Mesenchymal stem cell (in vitro differentiated cells and primary cell): ENCODE measurements at regions not wholly inside any gene's neighbourhood (a gene's known extent, or its start where the extent isn't known, plus 50 kb on each side); places are given as distances from the start of the nearest gene placed in this dataset.

Source experiments
- DNase-seq: peaks from one replicate; pipeline ENCODE4 v3.0.0-alpha.2; 2013
- H2AFZ ChIP-seq: one replicate; pipeline ENCODE4 v1.6.1; 2013; ENCODE audit warnings: low read depth, mild to moderate bottlenecking, control low read depth, inconsistent platforms, low read length, moderate library complexity
- H2AK5ac ChIP-seq: 2 replicates; pipeline ENCODE4 v1.6.1; 2013; ENCODE audit warnings: low read length, moderate library complexity, mild to moderate bottlenecking, inconsistent platforms; ENCODE audit not compliant: severe bottlenecking
- H2BK120ac ChIP-seq: one replicate; pipeline ENCODE4 v1.6.1; 2013; ENCODE audit warnings: low read depth, mild to moderate bottlenecking, inconsistent platforms, low read length, moderate library complexity
- H2BK12ac ChIP-seq, 2 experiments: one replicate each; pipeline ENCODE4 v1.6.1; 2013; ENCODE audit warnings: inconsistent platforms in 2 of 2, low read length in 2 of 2, mild to moderate bottlenecking in 2 of 2, moderate library complexity in 2 of 2, control low read depth in 1 of 2
- H2BK15ac ChIP-seq: one replicate; pipeline ENCODE4 v1.6.1; 2013; ENCODE audit warnings: mild to moderate bottlenecking, low read depth, inconsistent platforms; ENCODE audit not compliant: poor library complexity, severe bottlenecking
- H2BK5ac ChIP-seq: 2 replicates; pipeline ENCODE4 v1.6.1; 2013; ENCODE audit warnings: low read depth, mild to moderate bottlenecking, low read length, control low read depth, inconsistent platforms; ENCODE audit not compliant: poor library complexity, severe bottlenecking
- H3K14ac ChIP-seq, 2 experiments: one replicate each; pipeline ENCODE4 v1.6.1; 2013; ENCODE audit warnings: inconsistent platforms in 2 of 2, low read length in 2 of 2, control low read depth in 1 of 2, mild to moderate bottlenecking in 1 of 2, moderate library complexity in 1 of 2
- H3K18ac ChIP-seq, 2 experiments: one replicate each; pipeline ENCODE4 v1.6.1; 2013; ENCODE audit warnings: inconsistent platforms in 2 of 2, low read length in 2 of 2, control low read depth in 1 of 2, low read depth in 1 of 2, mild to moderate bottlenecking in 1 of 2
- H3K23ac ChIP-seq, 2 experiments: one replicate each; pipeline ENCODE4 v1.6.1; 2013; ENCODE audit warnings: inconsistent platforms in 2 of 2, low read length in 2 of 2, mild to moderate bottlenecking in 2 of 2, moderate library complexity in 2 of 2, control low read depth in 1 of 2
- H3K27ac ChIP-seq: 2 replicates; pipeline ENCODE4 v1.5.1; 2013; ENCODE audit warnings: mild to moderate bottlenecking, moderate library complexity, low read length, control low read depth, inconsistent platforms; ENCODE audit not compliant: poor library complexity, severe bottlenecking
- H3K27me3 ChIP-seq, 2 experiments: 2 replicates each; pipeline versions ENCODE4 v1.6.1 to v1.7.0; 2013; ENCODE audit warnings: low read length in 2 of 2, mild to moderate bottlenecking in 2 of 2, moderate library complexity in 2 of 2, control low read depth in 1 of 2, inconsistent platforms in 1 of 2; ENCODE audit not compliant: control insufficient read depth in 1 of 2, insufficient read depth in 1 of 2
- H3K36me3 ChIP-seq, 2 experiments: 2 replicates each; pipeline versions ENCODE4 v1.6.1 to v1.7.0; 2013; ENCODE audit warnings: low read length in 2 of 2, control low read depth in 1 of 2, inconsistent platforms in 1 of 2, low read depth in 1 of 2, mild to moderate bottlenecking in 1 of 2; ENCODE audit not compliant: insufficient read depth in 2 of 2, control insufficient read depth in 1 of 2
- H3K4ac ChIP-seq, 2 experiments: one replicate each; pipeline ENCODE4 v1.6.1; 2013; ENCODE audit warnings: inconsistent platforms in 2 of 2, low read length in 2 of 2, mild to moderate bottlenecking in 2 of 2, moderate library complexity in 2 of 2, control low read depth in 1 of 2, low read depth in 1 of 2
- H3K4me1 ChIP-seq: 2 replicates; pipeline ENCODE4 v1.6.1; 2013; ENCODE audit warnings: low read depth, low read length, control low read depth; ENCODE audit not compliant: control insufficient read depth, insufficient read depth
- H3K4me2 ChIP-seq: 2 replicates; pipeline ENCODE4 v1.6.1; 2013; ENCODE audit warnings: low read length, mild to moderate bottlenecking, inconsistent platforms; ENCODE audit not compliant: poor library complexity, severe bottlenecking
- H3K4me3 ChIP-seq, 2 experiments: 2 replicates each; pipeline versions ENCODE4 v1.5.1 to v1.7.0; 2013; ENCODE audit warnings: low read length in 2 of 2, mild to moderate bottlenecking in 2 of 2, control low read depth in 1 of 2, low read depth in 1 of 2; ENCODE audit not compliant: insufficient read depth in 1 of 2
- H3K79me1 ChIP-seq: replicated peaks from 2 replicates; pipeline ENCODE4 v1.6.1; 2013; ENCODE audit warnings: mild to moderate bottlenecking, control low read depth, low read length, inconsistent platforms; ENCODE audit not compliant: poor library complexity, severe bottlenecking
- H3K9ac ChIP-seq: 2 replicates; pipeline ENCODE4 v1.7.0; 2013; ENCODE audit warnings: mild to moderate bottlenecking, low read length, moderate library complexity
- H3K9me3 ChIP-seq: 2 replicates; pipeline ENCODE4 v1.7.0; 2013; ENCODE audit warnings: mild to moderate bottlenecking, low read length; ENCODE audit not compliant: control insufficient read depth
- H4K8ac ChIP-seq: one replicate; pipeline ENCODE4 v1.6.1; 2013; ENCODE audit warnings: inconsistent platforms, mild to moderate bottlenecking, low read length, moderate library complexity
- H4K91ac ChIP-seq: one replicate; pipeline ENCODE4 v1.6.1; 2013; ENCODE audit warnings: mild to moderate bottlenecking, low read length, inconsistent platforms
- WGBS: methylation state at CpG from one replicate; pipeline ENCODE4 v1.1.7; 2013; ENCODE audit warnings: mixed read lengths; 5-methylcytosine and 5-hydroxymethylcytosine counted together

DNA sequence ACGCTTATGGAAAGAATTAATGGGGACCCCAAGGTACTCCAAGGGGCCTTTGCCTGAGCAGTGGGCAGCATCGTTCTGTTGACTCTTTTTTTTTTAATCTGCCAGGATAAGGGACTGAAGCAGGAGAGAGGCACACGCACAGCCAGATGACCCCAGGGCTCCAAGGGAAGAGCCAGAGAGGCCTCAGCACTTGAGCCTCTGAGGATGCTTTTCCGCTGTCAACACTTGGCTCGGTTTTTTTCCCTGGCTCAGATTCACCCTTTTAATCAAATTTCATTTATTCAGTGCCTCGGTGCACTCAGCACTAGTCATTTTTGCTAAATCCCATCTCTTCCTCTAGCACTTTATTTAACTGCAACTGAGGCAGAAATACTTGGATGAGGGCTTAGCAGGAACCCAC lies 226.3 kb downstream of the FGF9 start:
- H3K4ac ChIP-seq, result no peak overlapping the region
- no peak overlapping the region for H3K18ac ChIP-seq
- H3K4me2 ChIP-seq, result no peak overlapping the region
- H3K27ac ChIP-seq, result no peak overlapping the region
- H2AK5ac ChIP-seq, result no peak overlapping the region
- H3K9me3 ChIP-seq, result no peaks in the 10 kb centered on the region
- no peak for DNase-seq
- H2BK12ac ChIP-seq, result no peak overlapping the region
- no peak overlapping the region for H2BK120ac ChIP-seq
- H4K8ac ChIP-seq, result no peak overlapping the region
- H2AFZ ChIP-seq, result no peak overlapping the region
- H3K79me1 ChIP-seq, result no peaks in the 10 kb centered on the region
- no peak overlapping the region for H4K91ac ChIP-seq
- no peak overlapping the region for H2BK15ac ChIP-seq
- H3K27me3 ChIP-seq, result peaks cover 0 to 7% of the 10 kb centered on the region in 2 experiments
- H3K4me1 ChIP-seq, result no peaks in the 10 kb centered on the region
- H3K23ac ChIP-seq, result no peak overlapping the region
- no peaks in the 10 kb centered on the region for H3K36me3 ChIP-seq
- no peak overlapping the region for H2BK5ac ChIP-seq
- WGBS, result 77% methylated on average over 6 of the region's 6 CpGs
- H3K14ac ChIP-seq, result no peak overlapping the region
- H3K9ac ChIP-seq, result no peak overlapping the region
- no peak overlapping the region for H3K4me3 ChIP-seq

DNA sequence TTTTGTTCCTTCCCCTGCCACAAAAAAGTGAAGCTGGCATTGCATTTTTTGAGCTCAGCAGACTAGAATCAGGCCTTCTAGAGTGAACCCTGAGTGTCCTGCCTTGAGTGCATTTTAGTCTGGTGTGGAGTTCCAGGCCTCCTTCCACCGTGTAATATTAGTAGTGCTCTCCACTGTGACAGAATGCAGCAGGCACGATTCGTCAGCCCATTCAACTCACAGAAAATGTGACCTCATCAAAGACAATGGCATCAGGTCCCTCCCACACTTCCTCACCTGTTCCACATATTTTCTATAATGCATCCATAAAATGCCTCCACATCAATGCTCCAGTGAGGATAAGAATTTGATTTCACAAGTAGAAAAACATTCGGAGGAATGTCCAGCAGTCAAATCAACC lies 227.6 kb downstream of the FGF9 start:
- H3K9ac ChIP-seq, result no peak overlapping the region
- no peak overlapping the region for H3K18ac ChIP-seq
- no peak overlapping the region for H2BK12ac ChIP-seq
- no peak overlapping the region for H2BK120ac ChIP-seq
- H3K9me3 ChIP-seq, result no peaks in the 10 kb centered on the region
- H3K27me3 ChIP-seq, result peaks cover 0 to 7% of the 10 kb centered on the region in 2 experiments
- H4K8ac ChIP-seq, result no peak overlapping the region
- H2AK5ac ChIP-seq, result no peak overlapping the region
- H4K91ac ChIP-seq, result no peak overlapping the region
- H2AFZ ChIP-seq, result no peak overlapping the region
- no peak overlapping the region for H3K4me3 ChIP-seq
- H3K14ac ChIP-seq, result no peak overlapping the region
- 60% methylated on average over 3 of the region's 4 CpGs for WGBS
- no peaks in the 10 kb centered on the region for H3K4me1 ChIP-seq
- no peak overlapping the region for H2BK5ac ChIP-seq
- no peaks in the 10 kb centered on the region for H3K79me1 ChIP-seq
- H3K27ac ChIP-seq, result no peak overlapping the region
- no peak overlapping the region for H3K23ac ChIP-seq
- H3K4me2 ChIP-seq, result no peak overlapping the region
- DNase-seq, result no peak
- no peaks in the 10 kb centered on the region for H3K36me3 ChIP-seq
- no peak overlapping the region for H3K4ac ChIP-seq
- no peak overlapping the region for H2BK15ac ChIP-seq

DNA sequence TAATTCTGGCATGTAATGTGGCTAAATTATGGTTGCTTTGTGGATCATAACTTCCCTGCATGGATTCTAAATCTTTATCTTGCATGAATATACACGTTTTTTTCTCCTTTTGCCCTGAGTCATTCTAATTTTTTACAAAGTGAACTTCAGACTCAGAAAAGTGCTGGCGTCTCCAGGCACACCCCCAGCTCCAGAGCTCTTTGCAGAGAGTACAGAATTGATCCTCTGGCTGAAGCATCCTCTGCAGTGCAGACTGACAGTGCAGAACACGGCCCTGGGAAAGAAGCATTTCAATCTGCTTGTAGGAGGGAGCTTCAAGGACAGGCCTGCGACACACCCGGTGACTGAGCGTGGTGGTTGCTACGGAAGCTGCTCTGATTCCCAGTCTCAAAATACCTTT lies 228.1 kb downstream of the FGF9 start:
- Histone ChIP-seq H3K23ac (no peak overlapping the region), H3K18ac (no peak overlapping the region), H4K91ac (no peak overlapping the region), H2BK120ac (no peak overlapping the region), H3K4ac (no peak overlapping the region), H2BK15ac (no peak overlapping the region), H3K14ac (no peak overlapping the region), H3K4me2 (no peak overlapping the region), H3K4me1 (no peaks in the 10 kb centered on the region), H3K4me3 (no peak overlapping the region), H3K79me1 (no peaks in the 10 kb centered on the region), H2AFZ (no peak overlapping the region), H3K36me3 (no peaks in the 10 kb centered on the region), H4K8ac (no peak overlapping the region), H3K9me3 (no peaks in the 10 kb centered on the region), H3K9ac (no peak overlapping the region), H2AK5ac (no peak overlapping the region), H3K27ac (no peak overlapping the region), H3K27me3 (peaks cover 0 to 10% of the 10 kb centered on the region in 2 experiments), H2BK12ac (no peak overlapping the region), H2BK5ac (no peak overlapping the region)
- no peak for DNase-seq
- WGBS, result 76% methylated on average over 7 of the region's 7 CpGs

DNA sequence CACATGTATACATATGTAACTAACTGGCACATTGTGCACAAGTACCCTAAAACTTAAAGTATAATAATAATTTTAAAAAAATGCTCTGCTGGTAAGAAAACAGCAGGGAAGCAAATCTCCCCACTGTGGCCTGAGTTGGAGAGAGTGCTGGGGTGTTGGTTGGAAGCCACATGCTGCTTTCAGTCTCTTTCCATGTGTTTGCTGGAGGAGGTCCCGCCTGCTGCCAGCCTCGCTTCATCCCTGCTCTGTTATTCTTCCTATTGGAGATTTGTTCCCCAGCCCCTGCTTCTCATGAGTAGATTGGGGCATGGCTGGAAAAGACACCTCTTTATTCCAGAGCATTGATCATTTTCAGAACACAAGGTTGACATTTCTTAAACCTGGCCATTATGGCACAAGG lies 230.5 kb downstream of the FGF9 start:
- Histone ChIP-seq H3K4ac (no peak overlapping the region), H3K4me1 (no peaks in the 10 kb centered on the region), H3K9ac (no peak overlapping the region), H3K14ac (no peak overlapping the region), H3K79me1 (no peaks in the 10 kb centered on the region), H2BK12ac (no peak overlapping the region), H2BK5ac (no peak overlapping the region), H2AK5ac (no peak overlapping the region), H3K27me3 (peaks cover 0 to 13% of the 10 kb centered on the region in 2 experiments), H3K4me3 (no peak overlapping the region), H3K36me3 (no peaks in the 10 kb centered on the region), H2AFZ (no peak overlapping the region), H3K27ac (no peak overlapping the region), H3K23ac (no peak overlapping the region), H3K18ac (no peak overlapping the region), H2BK120ac (no peak overlapping the region), H4K91ac (no peak overlapping the region), H4K8ac (no peak overlapping the region), H2BK15ac (no peak overlapping the region), H3K9me3 (no peaks in the 10 kb centered on the region), H3K4me2 (no peak overlapping the region)
- no peak for DNase-seq
- 100% methylated on average over 2 of the region's 2 CpGs for WGBS
